NCI-H1417 treated with DMSO at 0.1 percent for 48 hours (cell line): ENCODE measurements at regions not wholly inside any gene's neighbourhood (a gene's known extent, or its start where the extent isn't known, plus 50 kb on each side); places are given as distances from the start of the nearest gene placed in this dataset.
"Not testable (repeated sequence)": the region's sequence is repeated elsewhere in the genome, so short reads cannot be mapped to it uniquely, and the experiment has no call there.

Experiments
- DNase-seq: peaks from one replicate; lab custom pipeline; 2025; lab: John Stamatoyannopoulos, UW

DNA sequence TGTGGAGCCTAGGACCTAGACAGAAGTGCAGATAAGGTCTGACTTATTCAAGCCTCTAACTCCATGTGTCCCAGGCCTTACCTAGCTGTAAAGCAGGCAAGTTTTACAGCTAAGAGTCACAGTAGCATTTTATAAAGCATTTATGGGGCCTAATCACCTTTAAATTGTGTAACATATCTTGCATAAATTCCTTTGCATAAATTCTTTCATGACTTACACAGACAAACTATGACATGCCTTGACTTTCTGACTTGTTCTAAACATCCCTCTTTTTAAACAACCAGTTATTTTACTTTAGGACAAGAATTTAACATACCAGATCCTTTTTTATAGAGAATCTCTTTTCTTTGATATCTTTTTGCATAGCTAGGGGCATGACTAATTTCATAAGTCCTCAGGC is 1257.8 kb upstream of the NRXN1 start:
- DNase-seq = no peak

DNA sequence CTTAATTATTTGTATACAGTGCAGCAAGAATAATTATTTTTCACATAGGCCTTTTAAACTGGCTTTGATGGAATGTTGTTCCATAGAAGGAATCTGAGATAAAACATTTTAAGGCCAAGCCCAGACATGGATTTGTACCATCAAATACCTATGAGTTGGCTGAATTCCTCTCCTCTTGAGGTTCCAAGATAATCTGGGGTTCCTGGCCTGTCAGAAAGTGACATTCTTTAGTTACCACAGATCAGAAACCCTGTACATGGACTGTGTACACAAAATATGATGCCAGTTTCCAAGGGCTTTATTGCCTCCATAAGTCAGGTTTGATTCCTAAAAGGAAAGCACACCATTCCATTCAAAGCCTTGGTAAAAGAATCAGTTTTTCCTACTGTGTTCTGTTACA is 1256.7 kb upstream of the NRXN1 start:
- no peak for DNase-seq

DNA sequence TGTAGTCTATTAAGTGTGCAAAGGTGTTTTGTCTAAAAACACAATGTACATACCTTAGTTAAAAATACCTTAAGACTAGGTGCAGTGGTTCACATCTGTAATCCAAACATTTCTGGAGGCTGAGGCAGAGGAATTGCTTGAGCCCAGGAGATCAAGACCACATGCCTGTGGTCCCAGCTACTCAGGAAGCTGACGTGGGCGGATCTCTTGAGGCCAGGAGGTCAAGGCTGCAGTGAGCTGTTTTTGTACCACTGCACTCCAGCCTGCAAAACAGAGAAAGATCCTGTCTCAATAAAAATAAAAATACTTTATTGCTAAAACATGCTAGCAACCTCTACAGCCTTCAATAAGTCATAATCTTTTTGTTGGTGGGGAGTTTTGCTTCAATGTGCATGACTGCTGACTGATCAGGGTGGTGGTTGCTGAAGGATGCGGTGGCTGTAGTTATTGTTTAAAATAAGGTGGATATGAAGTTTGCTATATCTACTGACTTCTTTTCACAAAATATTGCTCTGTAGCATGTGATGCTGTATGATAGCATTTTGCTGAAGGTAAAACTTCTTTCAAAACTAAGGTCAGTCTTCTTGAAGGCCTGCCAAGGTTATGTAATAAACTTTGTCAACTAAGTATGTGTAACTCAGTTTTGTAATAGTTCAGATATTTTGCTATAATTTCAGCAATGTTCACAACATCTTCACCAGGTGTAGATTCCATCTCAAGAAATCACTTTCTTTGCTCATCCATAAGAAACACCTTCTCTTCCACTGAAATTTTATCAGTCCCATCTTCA is 1238.0 kb upstream of the NRXN1 start:
- no peak for DNase-seq

DNA sequence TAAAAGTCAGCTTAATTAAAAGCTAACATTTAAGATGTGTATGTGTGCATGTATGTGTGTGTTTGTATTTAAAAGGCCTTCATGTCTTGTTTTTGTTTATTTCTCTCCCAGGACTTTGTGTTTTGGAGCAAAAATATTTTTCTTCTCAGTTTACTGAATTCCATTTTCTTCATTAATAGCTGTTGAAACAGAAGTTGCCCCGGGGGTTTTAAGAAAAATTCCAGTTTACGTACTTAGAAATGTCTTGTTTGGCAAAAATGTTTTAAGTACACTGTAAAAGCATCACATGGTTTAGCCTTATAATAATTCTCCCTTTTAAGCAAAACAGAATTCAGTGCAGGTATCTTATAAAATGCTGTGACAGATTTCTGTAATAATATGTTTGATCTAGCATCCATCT is 1233.0 kb upstream of the NRXN1 start:
- no peak for DNase-seq

DNA sequence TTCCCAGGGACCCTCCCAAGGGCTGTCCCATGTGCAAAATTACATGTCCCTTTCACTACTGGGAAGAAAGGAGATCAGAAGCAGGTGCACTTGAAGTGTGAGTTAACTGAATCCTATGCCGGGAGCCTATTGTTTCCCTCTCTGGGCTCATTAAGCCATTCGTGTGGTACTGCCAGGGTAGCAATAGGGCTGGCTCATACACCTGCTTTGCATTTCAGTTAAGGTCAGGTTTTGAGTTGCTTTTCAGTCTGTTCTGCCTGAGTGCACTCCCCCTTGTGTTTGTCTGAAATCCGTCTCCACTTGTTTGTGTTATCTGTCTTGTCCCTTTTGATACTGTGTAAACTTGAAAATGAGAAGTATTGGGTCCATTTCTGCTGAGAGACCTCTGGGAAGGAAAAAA is 1232.6 kb upstream of the NRXN1 start:
- no peak for DNase-seq

DNA sequence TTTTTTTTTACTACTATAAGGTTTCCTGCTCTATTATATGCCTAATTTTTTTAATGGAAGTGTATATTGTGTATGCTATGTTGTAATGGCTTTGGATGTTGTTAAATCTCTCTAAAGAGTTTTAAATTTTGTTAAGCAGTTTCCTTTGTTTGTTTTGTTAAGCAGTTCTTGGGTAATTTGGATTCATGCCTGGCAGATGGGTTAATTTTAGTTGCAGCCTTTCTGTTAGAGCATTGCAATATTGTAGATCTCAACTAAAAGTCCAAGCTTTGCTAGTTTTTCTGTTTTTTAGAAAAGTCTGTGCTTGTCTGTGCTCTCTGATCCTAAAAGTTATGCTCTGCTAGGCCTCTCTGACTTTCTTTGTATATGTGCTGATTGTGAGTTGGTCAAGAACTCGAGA is 1229.0 kb upstream of the NRXN1 start:
- DNase-seq = no peak

DNA sequence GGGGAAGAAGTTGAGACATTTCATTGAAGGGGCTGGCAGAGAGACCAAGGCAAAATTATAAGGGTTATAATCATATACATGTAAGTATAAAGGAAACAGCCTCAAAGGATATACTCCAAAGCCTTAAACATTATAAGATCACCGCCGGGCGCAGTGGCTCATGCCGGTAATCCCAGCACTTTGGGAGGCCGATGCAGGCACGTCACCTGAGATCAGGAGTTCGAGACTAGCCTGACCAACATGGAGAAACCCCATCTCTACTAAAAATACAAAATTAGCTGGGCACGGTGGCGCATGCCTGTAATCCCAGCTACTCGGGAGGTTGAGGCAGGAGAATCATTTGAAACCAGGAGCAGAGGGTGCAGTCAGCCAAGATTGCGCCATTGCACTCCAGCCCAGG is 1227.0 kb upstream of the NRXN1 start:
- not testable (repeated sequence) for DNase-seq

DNA sequence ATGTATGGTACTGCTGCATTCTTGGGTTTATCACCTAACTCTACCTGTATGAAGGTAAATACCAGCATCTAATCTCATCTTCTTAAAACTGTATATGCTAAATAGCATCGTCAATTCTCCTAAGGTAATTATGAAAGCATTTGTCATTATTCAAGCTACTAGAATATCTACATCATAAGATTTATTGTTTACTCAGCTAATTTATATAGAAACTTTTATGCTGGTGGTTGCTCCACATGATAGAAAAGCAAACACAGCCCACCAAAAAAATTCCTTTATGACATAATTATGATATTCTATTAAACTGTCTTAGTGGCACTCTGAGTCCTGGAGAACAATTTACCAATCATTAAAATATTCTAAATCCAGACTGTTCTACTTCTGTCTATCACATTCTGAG is 1226.1 kb upstream of the NRXN1 start:
- DNase-seq = no peak

DNA sequence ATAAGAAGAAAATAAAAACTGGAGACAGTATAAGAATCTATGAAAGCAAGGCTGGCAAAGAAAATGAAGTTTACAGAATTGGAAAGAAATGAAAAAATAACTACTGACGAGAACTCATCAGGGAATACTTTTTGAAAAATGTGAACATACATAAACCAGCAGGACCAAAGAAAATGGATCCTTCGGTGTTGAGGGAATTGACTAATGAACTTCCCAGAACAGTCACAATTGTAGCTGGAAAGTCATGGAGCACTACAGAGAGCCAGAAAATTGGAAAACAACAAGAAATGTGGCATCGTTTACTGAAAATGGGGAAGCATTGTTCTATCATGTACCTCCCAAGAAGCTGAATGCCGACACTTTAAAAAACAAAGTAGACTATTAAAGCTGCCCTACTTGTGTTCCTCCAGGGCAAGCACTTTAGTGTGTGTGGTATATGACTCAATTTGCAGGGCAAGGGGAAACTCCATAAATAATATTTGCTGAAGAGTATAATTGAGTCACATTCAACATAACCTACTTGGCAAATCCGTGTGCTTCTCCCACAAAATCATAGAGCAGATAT is 1221.6 kb upstream of the NRXN1 start:
- no peak for DNase-seq

DNA sequence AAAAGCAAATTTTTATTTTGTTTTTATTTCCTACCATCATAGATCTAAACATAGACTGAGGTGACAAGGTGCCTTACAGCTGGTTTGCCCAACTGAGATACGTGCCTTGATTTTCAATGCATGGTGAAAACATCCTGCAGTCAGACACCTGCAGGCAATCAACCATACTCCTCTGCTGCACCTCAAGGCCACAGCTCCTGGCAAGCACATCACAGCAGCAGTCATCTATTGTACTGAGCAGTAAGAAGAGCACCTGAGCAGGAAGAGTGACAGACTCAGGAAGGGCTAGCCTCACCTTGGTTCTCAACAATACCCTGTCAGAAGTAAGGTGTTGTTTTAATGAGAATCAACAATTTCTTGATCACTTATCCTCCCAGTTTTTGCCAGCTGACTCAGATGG is 1206.8 kb upstream of the NRXN1 start:
- no peak for DNase-seq

DNA sequence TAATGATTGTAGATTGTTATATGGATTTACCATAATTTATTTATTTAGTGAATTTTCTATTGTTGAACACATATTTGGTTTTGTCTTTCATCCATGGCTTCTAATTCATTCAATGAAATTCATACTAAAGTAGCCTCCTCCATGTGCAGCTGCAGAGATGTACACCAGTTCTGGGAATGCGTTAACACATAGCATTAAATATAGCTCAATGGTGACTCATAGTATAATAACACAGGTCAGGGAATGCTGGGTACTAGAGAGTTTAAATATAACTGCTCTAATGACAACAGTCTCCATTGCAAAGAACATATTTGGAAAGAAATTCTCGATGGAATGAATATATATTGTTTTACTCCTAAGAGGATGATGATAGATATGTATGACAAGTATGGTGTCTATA is 1190.2 kb upstream of the NRXN1 start:
- DNase-seq = no peak

DNA sequence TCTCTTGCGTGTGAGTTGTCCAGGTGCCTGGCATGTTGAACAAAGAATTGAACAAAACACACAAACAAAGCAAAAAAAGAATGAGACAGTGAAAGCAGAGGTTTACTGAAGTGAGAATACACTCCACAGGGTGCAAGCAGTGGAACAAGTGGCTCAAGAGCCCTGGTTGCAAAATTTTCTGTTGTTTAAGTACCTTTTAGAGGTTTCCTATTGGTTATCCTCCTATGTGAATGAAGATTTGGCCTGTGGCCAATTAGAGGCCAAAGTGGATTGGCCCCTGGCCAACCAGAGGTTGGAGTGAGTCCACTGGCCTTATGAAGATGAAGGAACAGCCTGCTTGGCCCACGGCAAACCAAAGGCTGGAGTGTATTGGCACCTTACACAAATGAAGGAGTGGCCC is 1188.5 kb upstream of the NRXN1 start:
- no peak for DNase-seq

DNA sequence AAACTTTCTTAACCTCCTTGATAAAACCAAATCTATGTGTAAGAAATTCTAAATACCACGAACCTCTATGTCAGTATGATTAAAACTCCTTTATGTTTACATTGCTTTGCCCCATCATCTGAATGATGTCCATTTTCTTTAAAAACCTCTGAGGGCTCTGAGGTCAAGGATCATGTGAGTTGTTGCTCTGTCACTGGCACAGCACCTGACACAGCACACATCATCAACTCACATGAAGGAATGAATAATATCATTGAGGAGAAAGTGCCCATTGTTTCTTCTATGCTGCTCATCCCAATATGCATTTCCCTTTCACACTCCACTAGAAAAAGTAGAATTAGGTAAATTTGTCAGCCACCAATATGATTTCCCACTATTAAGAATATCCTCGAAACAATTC is 1178.7 kb upstream of the NRXN1 start:
- no peak for DNase-seq

DNA sequence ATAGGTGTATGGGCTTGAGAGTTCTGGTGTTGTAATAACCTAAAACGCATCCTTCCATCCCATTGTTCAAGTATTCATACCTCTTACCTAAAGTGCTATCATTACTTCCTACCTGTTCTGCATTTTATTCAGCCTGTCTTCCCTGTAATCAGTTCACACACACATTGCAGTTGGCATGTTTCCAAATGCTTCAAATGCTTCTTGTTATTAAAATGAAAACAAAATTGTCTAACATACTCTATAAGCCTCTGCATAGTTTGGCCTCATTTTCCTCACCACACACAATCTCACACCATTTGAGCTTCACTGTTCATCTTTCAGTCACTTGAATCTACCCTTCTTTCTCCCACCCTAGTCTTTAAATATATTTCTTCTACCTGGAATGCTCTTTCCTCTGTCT is 1178.2 kb upstream of the NRXN1 start:
- DNase-seq = no peak

DNA sequence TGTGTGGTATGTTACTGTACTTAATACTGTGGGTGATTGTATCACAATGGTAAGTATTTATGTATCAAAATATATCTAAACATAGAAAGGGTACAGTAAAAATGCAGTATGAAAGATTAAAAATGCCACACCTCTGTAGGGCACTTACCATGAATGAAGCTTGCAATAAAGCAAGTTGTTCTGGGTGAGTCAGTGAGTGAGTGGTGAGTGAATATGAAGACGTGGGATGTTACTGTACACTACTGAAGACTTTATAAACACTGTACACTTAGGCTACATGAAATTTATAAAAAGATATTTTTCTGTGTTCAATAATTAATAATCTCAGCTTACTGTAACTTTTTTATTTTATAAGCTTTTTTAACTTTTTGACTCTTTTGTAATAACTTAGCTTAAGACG is 1162.4 kb upstream of the NRXN1 start:
- no peak for DNase-seq

DNA sequence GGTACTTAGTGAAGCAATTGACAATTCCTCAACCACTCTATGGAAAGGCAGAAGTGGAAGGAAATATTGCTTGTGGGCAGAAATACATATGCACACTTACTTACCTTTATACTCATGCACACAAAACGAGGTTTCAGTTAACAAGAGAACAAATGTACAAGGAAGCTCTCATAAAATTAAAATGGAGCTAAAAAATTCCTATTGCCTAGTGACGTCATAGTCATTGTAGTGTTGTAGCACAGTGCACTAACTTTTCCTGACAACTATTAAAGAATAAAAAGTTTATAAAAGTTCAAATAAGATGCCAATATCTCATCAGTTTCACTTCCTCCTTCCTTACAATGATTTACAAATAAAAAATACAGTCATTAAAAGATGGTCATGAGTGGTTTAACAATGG is 1161.9 kb upstream of the NRXN1 start:
- no peak for DNase-seq

DNA sequence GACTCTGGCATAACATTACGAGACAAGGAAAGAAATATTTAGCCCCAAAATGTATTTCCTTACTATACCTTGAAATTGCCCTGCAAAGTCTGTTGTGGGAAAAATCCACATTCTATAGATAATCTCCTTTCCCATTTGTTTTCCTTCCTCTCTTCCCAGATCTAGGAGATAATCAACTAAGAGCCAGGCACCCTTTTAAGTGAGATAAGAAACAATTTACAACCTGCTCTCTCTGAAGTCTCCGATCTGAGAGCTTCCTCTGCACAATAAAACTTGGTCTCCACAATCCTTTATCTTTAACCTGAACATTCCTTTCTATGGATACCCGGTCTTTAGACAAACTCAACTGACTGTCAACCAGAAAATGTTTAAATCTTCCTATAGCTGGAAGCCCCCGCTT is 1160.7 kb upstream of the NRXN1 start:
- DNase-seq = no peak

DNA sequence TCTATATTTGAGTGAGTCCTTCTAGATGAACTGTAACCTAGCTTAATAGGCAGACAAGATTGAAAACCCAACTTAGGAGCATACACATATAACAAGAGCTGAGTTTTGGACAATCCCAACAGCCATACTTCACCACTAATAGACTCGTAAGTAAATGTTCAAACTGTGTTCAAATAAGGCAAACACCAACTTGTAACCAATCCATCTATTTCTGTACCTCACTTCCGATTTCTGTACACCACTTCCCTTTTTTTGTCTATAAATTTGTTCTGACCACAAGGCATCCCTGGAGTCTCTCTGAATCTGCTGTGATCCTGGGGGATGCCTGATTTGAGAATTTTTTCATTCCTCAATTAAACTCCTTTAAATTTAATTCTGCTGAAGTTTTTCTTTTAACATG is 1149.1 kb upstream of the NRXN1 start:
- no peak for DNase-seq

DNA sequence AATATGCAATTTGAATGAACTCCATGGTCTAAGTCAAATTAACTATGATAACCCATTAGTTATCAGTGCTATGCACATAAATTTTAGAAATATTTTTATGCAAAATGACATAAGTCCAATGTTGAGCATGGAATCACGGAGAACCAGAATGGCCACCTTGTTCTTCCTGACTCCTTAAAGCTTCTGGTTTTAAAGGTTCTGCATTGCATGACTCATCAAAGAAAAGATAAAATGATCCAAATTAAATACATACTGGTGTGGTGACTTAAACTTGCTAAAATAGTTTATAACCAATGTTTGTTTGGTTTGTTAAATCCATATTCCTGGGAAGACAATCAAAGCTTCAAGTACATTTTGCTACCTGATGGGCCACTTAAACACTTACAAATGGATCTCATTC is 1146.9 kb upstream of the NRXN1 start:
- DNase-seq = no peak

DNA sequence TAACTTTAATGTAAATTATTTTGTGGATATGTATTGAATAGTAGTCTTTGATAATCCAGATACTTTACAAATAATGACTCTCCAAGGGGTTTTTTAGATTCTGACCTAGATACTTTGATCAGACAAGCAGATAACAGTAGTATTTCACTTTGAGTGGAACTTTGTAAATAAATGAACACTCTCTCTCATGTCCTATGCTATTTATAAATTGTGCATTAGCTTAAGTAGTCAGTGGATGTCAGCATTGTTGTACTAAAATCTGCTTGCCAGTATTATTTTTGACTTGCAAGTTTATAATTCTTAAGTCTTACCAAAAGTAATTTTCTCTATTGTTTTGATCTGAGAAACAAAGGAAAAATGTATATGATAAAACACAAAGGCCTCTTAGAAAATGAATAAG is 1113.1 kb upstream of the NRXN1 start:
- no peak for DNase-seq

DNA sequence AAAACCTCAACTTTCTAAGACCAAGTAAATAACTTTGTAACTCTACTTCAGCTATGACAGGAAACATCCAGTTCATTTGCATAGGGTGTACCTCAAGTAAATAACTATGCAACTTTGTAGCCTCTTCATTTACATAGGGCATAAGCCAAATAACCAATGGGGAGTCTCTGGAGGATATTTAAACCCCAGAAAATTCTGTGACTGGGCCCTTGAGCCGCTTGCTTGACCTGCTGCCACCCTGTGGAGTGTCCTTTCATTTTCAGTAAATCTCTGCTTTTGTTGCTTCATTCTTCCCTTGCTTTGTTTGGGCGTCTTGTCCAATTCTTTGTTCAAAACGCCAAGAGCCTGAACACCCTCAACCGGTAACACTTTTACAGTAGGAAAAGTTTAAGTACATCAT is 1112.7 kb upstream of the NRXN1 start:
- no peak for DNase-seq

DNA sequence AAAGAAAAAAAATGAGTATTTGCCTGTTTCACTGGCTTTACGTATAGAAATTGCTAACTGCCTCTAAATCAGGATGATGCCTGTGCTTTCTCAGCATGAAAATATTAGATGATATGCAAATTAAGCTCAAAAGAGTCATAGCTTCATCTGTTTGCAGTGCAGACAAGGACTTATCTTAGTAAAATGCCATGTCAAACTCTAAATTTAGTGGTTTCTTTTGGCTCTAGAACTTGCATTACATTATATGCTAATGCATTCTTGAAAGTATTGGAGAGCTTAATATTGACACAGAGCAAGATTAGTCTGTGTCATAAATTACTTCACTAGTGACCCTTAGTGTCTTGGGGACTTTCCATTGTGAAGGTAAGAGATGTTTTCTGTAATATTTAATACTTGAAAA is 1109.1 kb upstream of the NRXN1 start:
- DNase-seq = no peak

DNA sequence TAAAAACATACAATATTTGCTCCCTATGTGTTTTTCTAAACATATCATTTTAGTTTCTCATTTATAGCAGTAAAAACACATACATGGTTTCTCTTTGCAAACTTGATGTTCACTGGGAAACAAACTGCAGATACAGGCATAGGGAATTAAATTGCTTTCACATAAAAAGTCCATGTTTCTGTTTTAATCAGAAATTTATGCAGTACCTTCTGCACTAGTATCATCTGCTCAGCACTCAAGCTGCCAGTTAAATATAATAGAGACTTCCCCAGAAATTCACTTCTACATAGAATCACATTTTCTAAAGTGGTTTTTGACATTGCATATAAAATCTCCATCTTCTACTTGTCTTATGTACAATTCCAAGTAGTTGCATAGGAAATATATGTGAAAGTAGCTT is 1107.3 kb upstream of the NRXN1 start:
- no peak for DNase-seq

DNA sequence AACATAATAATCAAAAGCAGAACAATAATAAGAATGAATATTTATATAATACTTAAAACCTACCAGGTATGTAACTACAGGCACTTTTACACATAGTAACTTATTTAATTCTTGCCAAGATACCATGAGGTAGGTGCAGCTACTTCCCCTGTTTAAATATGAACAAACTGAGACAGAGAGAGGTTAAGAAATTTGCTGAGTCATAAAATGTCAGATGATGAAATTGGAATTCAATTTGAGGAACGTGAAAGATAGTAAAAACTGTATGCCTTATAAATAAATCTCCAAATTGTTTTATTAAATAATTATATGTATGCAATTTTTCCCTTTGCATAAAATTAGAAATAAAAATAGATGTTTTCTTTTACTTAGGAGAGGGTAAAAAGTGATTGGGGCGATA is 1103.3 kb upstream of the NRXN1 start:
- no peak for DNase-seq
